ENCODE measurements at regions not wholly inside any gene's neighbourhood (a gene's known extent, or its start where the extent isn't known, plus 50 kb on each side); places are given as distances from the start of the nearest gene placed in this dataset.
A peak's percentile ranks its signal among the peaks of the same experiment; 100 is the strongest.

DNA sequence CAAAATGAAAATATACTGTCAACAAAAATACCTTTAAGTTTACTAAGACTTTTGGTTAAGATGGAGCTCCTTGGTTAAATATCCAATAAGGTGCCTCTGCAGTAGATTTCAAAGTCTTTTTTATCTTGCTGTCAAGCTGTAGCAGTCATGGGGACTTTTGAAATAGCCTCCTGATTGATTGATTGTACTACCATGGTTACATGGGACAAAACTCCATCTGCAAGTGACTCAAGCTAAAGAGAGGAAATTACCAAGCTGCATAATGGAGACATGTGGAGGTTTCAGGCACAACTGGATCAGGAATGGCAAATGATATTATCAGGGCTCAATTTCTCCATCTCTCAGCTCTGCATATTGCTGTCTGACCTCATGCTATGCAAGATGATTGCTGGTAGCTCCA, 73.4 kb upstream of the ST8SIA3 start:
- Histone ChIP-seq H3K4me3 (ENCODE audit: low read depth, low read length) (no peak overlapping the region), H3K27ac (no peak overlapping the region), H3K36me3 (ENCODE audit: control insufficient read depth, insufficient read depth, low read length) (no peaks in the 10 kb centered on the region), H3K4me2 (ENCODE audit: low read length) (no peak overlapping the region), H3K9ac (no peak overlapping the region), H3K9me3 (ENCODE audit: control insufficient read depth, low read length) (no peaks in the 10 kb centered on the region), H3K27me3 (ENCODE audit: control insufficient read depth, insufficient read depth, low read length) (no peaks in the 10 kb centered on the region), H2AFZ (no peak overlapping the region), H3K79me2 (no peaks in the 10 kb centered on the region), H3K4me1 (no peaks in the 10 kb centered on the region)
- TF ChIP-seq, protein P1, sequence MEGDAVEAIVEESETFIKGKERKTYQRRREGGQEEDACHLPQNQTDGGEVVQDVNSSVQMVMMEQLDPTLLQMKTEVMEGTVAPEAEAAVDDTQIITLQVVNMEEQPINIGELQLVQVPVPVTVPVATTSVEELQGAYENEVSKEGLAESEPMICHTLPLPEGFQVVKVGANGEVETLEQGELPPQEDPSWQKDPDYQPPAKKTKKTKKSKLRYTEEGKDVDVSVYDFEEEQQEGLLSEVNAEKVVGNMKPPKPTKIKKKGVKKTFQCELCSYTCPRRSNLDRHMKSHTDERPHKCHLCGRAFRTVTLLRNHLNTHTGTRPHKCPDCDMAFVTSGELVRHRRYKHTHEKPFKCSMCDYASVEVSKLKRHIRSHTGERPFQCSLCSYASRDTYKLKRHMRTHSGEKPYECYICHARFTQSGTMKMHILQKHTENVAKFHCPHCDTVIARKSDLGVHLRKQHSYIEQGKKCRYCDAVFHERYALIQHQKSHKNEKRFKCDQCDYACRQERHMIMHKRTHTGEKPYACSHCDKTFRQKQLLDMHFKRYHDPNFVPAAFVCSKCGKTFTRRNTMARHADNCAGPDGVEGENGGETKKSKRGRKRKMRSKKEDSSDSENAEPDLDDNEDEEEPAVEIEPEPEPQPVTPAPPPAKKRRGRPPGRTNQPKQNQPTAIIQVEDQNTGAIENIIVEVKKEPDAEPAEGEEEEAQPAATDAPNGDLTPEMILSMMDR (IDR thresholded peaks at IDR 0.05): no peak

DNA sequence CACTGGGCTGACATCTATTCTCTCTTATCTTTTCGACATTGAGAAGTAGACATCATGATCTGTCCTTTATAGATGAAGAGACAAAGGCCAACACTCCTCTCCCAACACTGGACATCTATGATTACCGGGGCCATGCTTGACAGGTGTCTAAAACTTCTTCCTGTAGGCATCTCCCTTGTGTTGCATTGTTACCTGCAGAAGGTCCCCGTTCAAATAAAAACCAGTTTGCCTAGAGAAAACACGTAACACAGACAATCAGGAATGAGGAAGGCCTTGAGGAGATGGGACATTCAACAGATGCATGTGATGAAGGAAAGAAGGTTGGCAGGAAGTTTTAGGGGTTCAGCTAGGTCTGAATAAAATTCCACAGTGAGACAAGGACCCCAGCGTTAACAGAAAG, 70.8 kb upstream of the ST8SIA3 start:
- TF ChIP-seq, protein P1 (IDR thresholded peaks at IDR 0.05): peak; percentile 12
- Histone ChIP-seq H3K27me3 (ENCODE audit: control insufficient read depth, insufficient read depth, low read length) (no peaks in the 10 kb centered on the region), H3K36me3 (ENCODE audit: control insufficient read depth, insufficient read depth, low read length) (no peaks in the 10 kb centered on the region), H3K9me3 (ENCODE audit: control insufficient read depth, low read length) (no peaks in the 10 kb centered on the region), H3K79me2 (no peaks in the 10 kb centered on the region), H3K9ac (no peak overlapping the region), H2AFZ (no peak overlapping the region), H3K4me1 (no peaks in the 10 kb centered on the region), H3K4me3 (ENCODE audit: low read depth, low read length) (no peak overlapping the region), H3K4me2 (ENCODE audit: low read length) (no peak overlapping the region), H3K27ac (no peak overlapping the region)

DNA sequence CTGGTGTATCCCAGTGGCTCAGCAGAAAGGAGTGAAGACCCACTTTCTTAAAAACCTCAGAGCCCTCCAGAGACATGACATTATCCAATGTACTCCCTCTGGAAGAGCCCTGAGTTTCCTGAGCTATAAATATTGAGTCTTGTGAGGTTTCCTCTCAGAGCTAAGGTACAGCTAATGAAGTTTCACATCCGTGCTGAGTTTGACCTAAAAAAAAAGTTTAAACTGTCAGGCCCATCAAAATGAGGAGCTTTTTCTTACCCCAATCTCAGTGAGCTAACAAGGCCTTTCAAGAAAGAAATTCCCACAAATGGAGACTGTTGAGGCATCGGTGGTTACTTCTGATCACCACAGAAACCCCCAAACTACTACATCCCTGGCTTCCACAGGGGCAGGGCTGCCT, 65.4 kb upstream of the ST8SIA3 start:
- no peak overlapping the region for H3K4me3 ChIP-seq (ENCODE audit: low read depth, low read length)
- H2AFZ ChIP-seq: no peak overlapping the region
- no peak overlapping the region for H3K9ac ChIP-seq
- no peaks in the 10 kb centered on the region for H3K36me3 ChIP-seq (ENCODE audit: control insufficient read depth, insufficient read depth, low read length)
- H3K9me3 ChIP-seq (ENCODE audit: control insufficient read depth, low read length): no peaks in the 10 kb centered on the region
- H3K4me2 ChIP-seq (ENCODE audit: low read length): no peak overlapping the region
- TF ChIP-seq, protein P1 (IDR thresholded peaks at IDR 0.05): no peak
- no peaks in the 10 kb centered on the region for H3K27me3 ChIP-seq (ENCODE audit: control insufficient read depth, insufficient read depth, low read length)
- no peaks in the 10 kb centered on the region for H3K79me2 ChIP-seq
- no peak overlapping the region for H3K27ac ChIP-seq
- H3K4me1 ChIP-seq: no peaks in the 10 kb centered on the region

DNA sequence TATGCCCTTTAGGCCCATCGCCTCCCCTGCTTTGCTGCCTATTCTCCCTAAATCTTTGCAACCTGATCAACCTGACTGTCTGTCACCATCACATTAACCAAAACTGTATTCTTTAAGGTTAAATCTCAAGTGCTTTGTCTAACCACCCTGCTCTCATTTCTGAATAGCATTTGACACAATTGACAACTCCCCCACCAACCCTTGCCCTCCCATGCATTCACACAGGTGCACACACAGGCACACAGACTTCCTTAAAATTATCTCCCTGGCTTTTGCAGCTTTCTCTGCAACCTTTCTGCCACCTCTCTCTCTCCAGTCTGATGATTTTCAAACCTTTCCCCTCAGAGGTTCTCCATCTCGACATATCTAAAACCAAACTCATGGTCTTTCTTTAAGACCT, 64.6 kb upstream of the ST8SIA3 start:
- H3K27ac ChIP-seq: no peak overlapping the region
- no peaks in the 10 kb centered on the region for H3K79me2 ChIP-seq
- no peaks in the 10 kb centered on the region for H3K9me3 ChIP-seq (ENCODE audit: control insufficient read depth, low read length)
- H3K4me1 ChIP-seq: no peaks in the 10 kb centered on the region
- H3K36me3 ChIP-seq (ENCODE audit: control insufficient read depth, insufficient read depth, low read length): no peaks in the 10 kb centered on the region
- H2AFZ ChIP-seq: no peak overlapping the region
- no peak overlapping the region for H3K4me3 ChIP-seq (ENCODE audit: low read depth, low read length)
- TF ChIP-seq, protein P1 (IDR thresholded peaks at IDR 0.05): no peak
- no peak overlapping the region for H3K9ac ChIP-seq
- H3K27me3 ChIP-seq (ENCODE audit: control insufficient read depth, insufficient read depth, low read length): no peaks in the 10 kb centered on the region
- no peak overlapping the region for H3K4me2 ChIP-seq (ENCODE audit: low read length)

DNA sequence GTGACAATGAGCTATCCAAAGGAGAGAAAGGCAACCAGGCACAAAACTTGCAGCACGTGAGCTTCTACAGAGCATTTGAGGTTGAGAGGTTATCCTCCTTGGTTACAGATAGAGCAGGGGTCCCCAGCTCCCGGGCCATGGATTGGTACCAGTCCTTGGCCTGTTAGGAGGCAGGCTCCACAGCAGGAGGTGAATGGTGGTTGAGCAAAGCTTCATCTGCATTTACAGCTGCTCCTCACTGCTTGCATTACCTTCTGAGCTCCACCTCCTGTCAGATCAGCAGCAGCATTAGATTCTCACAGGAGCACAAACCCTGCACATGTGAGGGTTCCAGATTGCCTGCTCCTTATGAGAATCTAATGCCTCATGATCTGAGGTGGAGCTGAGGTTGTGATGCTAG, 57.8 kb upstream of the ST8SIA3 start:
- H3K27me3 ChIP-seq (ENCODE audit: control insufficient read depth, insufficient read depth, low read length): no peaks in the 10 kb centered on the region
- no peaks in the 10 kb centered on the region for H3K9me3 ChIP-seq (ENCODE audit: control insufficient read depth, low read length)
- TF ChIP-seq, protein P1 (IDR thresholded peaks at IDR 0.05): no peak
- H3K9ac ChIP-seq: no peak overlapping the region
- no peak overlapping the region for H3K4me2 ChIP-seq (ENCODE audit: low read length)
- H3K36me3 ChIP-seq (ENCODE audit: control insufficient read depth, insufficient read depth, low read length): no peaks in the 10 kb centered on the region
- no peak overlapping the region for H3K4me3 ChIP-seq (ENCODE audit: low read depth, low read length)
- no peak overlapping the region for H3K27ac ChIP-seq
- H2AFZ ChIP-seq: no peak overlapping the region
- H3K4me1 ChIP-seq: no peaks in the 10 kb centered on the region
- H3K79me2 ChIP-seq: no peaks in the 10 kb centered on the region

Data from parathyroid adenoma (tissue), 2 donors.